SK-N-SH (cell line): ENCODE measurements at regions not wholly inside any gene's neighbourhood (a gene's known extent, or its start where the extent isn't known, plus 50 kb on each side); places are given as distances from the start of the nearest gene placed in this dataset.

Source experiments
- CTCF ChIA-PET: fragments of 300-600, 350-600 bp; formaldehyde crosslinking; extraction: SDS; loops from one replicate; lab custom pipeline; 2021; lab: Yijun Ruan, JAX
- POLR2A ChIA-PET: fragments of 350-600 bp; sonication (Branson Sonifier 250); formaldehyde crosslinking; extraction: SDS; loops from one replicate; lab custom pipeline; 2020; ENCODE audit warnings: antibody characterized with exemption, inconsistent platforms; lab: Yijun Ruan, JAX
- DNase-seq: peaks from one replicate; pipeline ENCODE4 v3.0.0; 2012
- H2AFZ ChIP-seq: fragments of 200-600 bp; sonication (generic); 2 replicates; pipeline ENCODE4 v1.8.1; 2016; ENCODE audit warnings: antibody characterized with exemption, mild to moderate bottlenecking, low read depth
- H3F3A ChIP-seq: fragments of 200-600 bp; sonication (generic); replicated peaks from 2 replicates; pipeline ENCODE3; 2016; ENCODE audit warnings: antibody characterized with exemption, mild to moderate bottlenecking; ENCODE audit not compliant: insufficient read depth
- H3K27ac ChIP-seq, 2 experiments: fragments of 200-500 bp in 1 of 2; fragments of 200-600 bp in 1 of 2; sonication (Bioruptor generic) in 1 of 2; sonication (generic), shearing (Covaris generic) in 1 of 2; 2 replicates each; pipeline versions ENCODE4 v1.5.1 to v1.6.1; 2014 to 2016; ENCODE audit warnings: low read depth in 2 of 2, inconsistent platforms in 1 of 2, low read length in 1 of 2, mild to moderate bottlenecking in 1 of 2, mixed read lengths in 1 of 2
- H3K27me3 ChIP-seq: fragments of 200-600 bp; sonication (generic), shearing (Covaris generic); 2 replicates; pipeline ENCODE4 v1.6.1; 2016; ENCODE audit warnings: mixed run types; ENCODE audit not compliant: insufficient read depth
- H3K36me3 ChIP-seq, 2 experiments: fragments of 200-500 bp in 1 of 2; fragments of 200-600 bp in 1 of 2; sonication (Bioruptor generic) in 1 of 2; sonication (generic) in 1 of 2; replicated peaks in 1 of 2; 2 replicates each; pipeline versions ENCODE3 to v1.5.1; 2014 to 2016; ENCODE audit warnings: low read length in 1 of 2, mild to moderate bottlenecking in 1 of 2; ENCODE audit not compliant: insufficient read depth in 2 of 2, control insufficient read depth in 1 of 2
- H3K4me1 ChIP-seq, 2 experiments: fragments of 200-500 bp in 1 of 2; fragments of 200-600 bp in 1 of 2; sonication (Bioruptor generic) in 1 of 2; sonication (generic), shearing (Covaris generic) in 1 of 2; 2 replicates each; pipeline versions ENCODE4 v1.5.1 to v1.6.1; 2014 to 2016; ENCODE audit warnings: low read depth in 1 of 2, low read length in 1 of 2, mixed run types in 1 of 2; ENCODE audit not compliant: insufficient read depth in 2 of 2, control insufficient read depth in 1 of 2
- H3K4me2 ChIP-seq: fragments of 200-600 bp; sonication (generic), shearing (Covaris generic); 2 replicates; pipeline ENCODE4 v1.6.1; 2017; ENCODE audit warnings: mixed run types
- H3K4me3 ChIP-seq, 2 experiments: fragments of 200-500 bp in 1 of 2; fragments of 200-600 bp in 1 of 2; sonication (Bioruptor generic) in 1 of 2; sonication (generic), shearing (Covaris generic) in 1 of 2; 2 replicates each; pipeline versions ENCODE4 v1.5.1 to v1.8.1; 2014 to 2016; ENCODE audit warnings: low read depth in 2 of 2, inconsistent platforms in 1 of 2, low read length in 1 of 2, mild to moderate bottlenecking in 1 of 2, mixed read lengths in 1 of 2, moderate library complexity in 1 of 2
- H3K79me2 ChIP-seq: fragments of 200-600 bp; sonication (generic); 2 replicates; pipeline ENCODE4 v1.8.1; 2017; ENCODE audit warnings: mild to moderate bottlenecking; ENCODE audit not compliant: insufficient read depth
- H3K9ac ChIP-seq: fragments of 200-600 bp; sonication (generic); 2 replicates; pipeline ENCODE4 v1.6.1; 2017; ENCODE audit warnings: mixed run types
- H3K9me2 ChIP-seq: fragments of 200-600 bp; sonication (generic); 2 replicates; pipeline ENCODE4 v1.6.1; 2017; ENCODE audit warnings: mixed run types
- H3K9me3 ChIP-seq: fragments of 200-600 bp; sonication (generic); 2 replicates; pipeline ENCODE4 v1.6.1; 2017; ENCODE audit warnings: mixed run types, mild to moderate bottlenecking, moderate library complexity
- H4K20me1 ChIP-seq: fragments of 200-600 bp; sonication (generic); 2 replicates; pipeline ENCODE4 v1.6.1; 2017; ENCODE audit warnings: mild to moderate bottlenecking, mixed run types; ENCODE audit not compliant: insufficient read depth
- CTCF ChIP-seq: fragments of 200-600 bp; sonication (generic); IDR thresholded peaks from 2 replicates; pipeline ENCODE4 v1.6.1; 2017; ENCODE audit warnings: antibody characterized with exemption, mild to moderate bottlenecking, moderate library complexity
- ELF1 ChIP-seq: IDR thresholded peaks from 2 replicates; pipeline ENCODE4 v1.4.0; 2012
- EZH2phosphoT487 ChIP-seq: fragments of 200-600 bp; sonication (generic); IDR thresholded peaks from 2 replicates; pipeline ENCODE4 v1.6.1; 2017; ENCODE audit warnings: low read depth, mixed run types, mild to moderate bottlenecking, antibody characterized with exemption, moderate library complexity, borderline replicate concordance
- FOXM1 ChIP-seq: IDR thresholded peaks from 2 replicates; pipeline ENCODE4 v1.4.0; 2012; ENCODE audit warnings: low read depth, mild to moderate bottlenecking
- GABPA ChIP-seq: IDR thresholded peaks from 2 replicates; pipeline ENCODE4 v1.4.0; 2012; ENCODE audit warnings: low read depth, mild to moderate bottlenecking
- JUND ChIP-seq: IDR thresholded peaks from 2 replicates; pipeline ENCODE4 v1.4.0; 2012
- MEF2A ChIP-seq: IDR thresholded peaks from 2 replicates; pipeline ENCODE4 v1.4.0; 2012; ENCODE audit warnings: low read depth, borderline replicate concordance
- PBX3 ChIP-seq: IDR thresholded peaks from 2 replicates; pipeline ENCODE4; 2012
- POLR2AphosphoS5 ChIP-seq: IDR thresholded peaks from 2 replicates; pipeline ENCODE4 v1.6.1; 2012; ENCODE audit warnings: low read depth, low read length
- SIN3A ChIP-seq: IDR thresholded peaks from 2 replicates; pipeline ENCODE4 v1.6.1; 2012; ENCODE audit warnings: low read depth, mild to moderate bottlenecking, low read length, moderate library complexity, borderline replicate concordance
- TCF12 ChIP-seq: IDR thresholded peaks from 2 replicates; pipeline ENCODE4 v1.4.0; 2012
- USF1 ChIP-seq: IDR thresholded peaks from 2 replicates; pipeline ENCODE4 v1.4.0; 2012; ENCODE audit warnings: low read depth, borderline replicate concordance
- USF2 ChIP-seq: fragments of 150-350 bp; IDR thresholded peaks from 2 replicates; pipeline ENCODE4 v1.6.1; 2017; ENCODE audit warnings: antibody characterized with exemption, low read length, low read depth, borderline replicate concordance
- YY1 ChIP-seq: IDR thresholded peaks from 2 replicates; pipeline ENCODE4 v1.4.0; 2012; ENCODE audit warnings: low read depth, mild to moderate bottlenecking
- ZBTB33 ChIP-seq: IDR thresholded peaks from 2 replicates; pipeline ENCODE4 v1.4.0; 2012; ENCODE audit warnings: low read depth, borderline replicate concordance
- WGBS: methylation state at CpG from one replicate; pipeline ENCODE4 v1.1.6; 2017; ENCODE audit warnings: low lambda C conversion rate; 5-methylcytosine and 5-hydroxymethylcytosine counted together

GRCh38 chr2:60230596-60230995 is 322.9 kb downstream of the BCL11A start:
- POLR2A ChIA-PET: no interaction called here
- TF ChIP-seq ZBTB33: no peak
- no peak for TF ChIP-seq TCF12
- TF ChIP-seq MEF2A: no peak
- TF ChIP-seq JUND: no peak
- TF ChIP-seq EZH2phosphoT487: no peak
- no peak for TF ChIP-seq CTCF
- Histone ChIP-seq H3K9me3 (0 out of 2 replicates have a peak, but pooled peaks cover 3% of the 10 kb centered on the region), H3K27ac (no peak overlapping the region), H4K20me1 (no peaks in the 10 kb centered on the region), H3K79me2 (no peaks in the 10 kb centered on the region), H3K4me2 (no peak overlapping the region), H3K9ac (no peak overlapping the region), H3F3A (no peaks in the 10 kb centered on the region), H3K36me3 (no peaks in the 10 kb centered on the region), H3K9me2 (no peaks in the 10 kb centered on the region), H3K27me3 (no peaks in the 10 kb centered on the region), H3K4me1 (no peaks in the 10 kb centered on the region), H2AFZ (no peak overlapping the region), H3K4me3 (no peak overlapping the region)
- WGBS: 2% methylated on average over 2 of the region's 2 CpGs
- no peak for DNase-seq
- CTCF ChIA-PET: interaction anchor here (1.2 kb wide), 1 partner anchor 30 kb away, joined by 3 read pairs; no protein-coding TSS in a partner anchor

- DNase-seq: no peak
- Histone ChIP-seq H3K9me2 (no peaks in the 10 kb centered on the region), H2AFZ (no peak overlapping the region), H3K36me3 (no peaks in the 10 kb centered on the region), H3K27ac (no peak overlapping the region), H3K4me1 (no peaks in the 10 kb centered on the region), H4K20me1 (no peaks in the 10 kb centered on the region), H3F3A (no peaks in the 10 kb centered on the region), H3K9ac (no peak overlapping the region), H3K79me2 (no peaks in the 10 kb centered on the region), H3K4me2 (no peak overlapping the region), H3K27me3 (no peaks in the 10 kb centered on the region), H3K9me3 (0 out of 2 replicates have a peak, but pooled peaks cover 3% of the 10 kb centered on the region), H3K4me3 (no peak overlapping the region)
- no peak for TF ChIP-seq GABPA
- no peak for TF ChIP-seq SIN3A
- no peak for TF ChIP-seq USF2
- no peak for TF ChIP-seq FOXM1
- TF ChIP-seq YY1: no peak
- no peak for TF ChIP-seq USF1
- no peak for TF ChIP-seq TCF12
- no peak for TF ChIP-seq PBX3
- no peak for TF ChIP-seq ELF1
- TF ChIP-seq EZH2phosphoT487: no peak
- TF ChIP-seq POLR2AphosphoS5: no peak
- ChIA-PET POLR2A (no interaction called here), CTCF (interaction anchor here (1.2 kb wide), 1 partner anchor 31 kb away, joined by 3 read pairs; no protein-coding TSS in a partner anchor)
- WGBS: 49% methylated on average over 6 of the region's 6 CpGs
Measured at GRCh38 chr2:60230037-60230436, 323.4 kb downstream of the BCL11A start.
